Loucy (cell line): ENCODE measurements at regions not wholly inside any gene's neighbourhood (a gene's known extent, or its start where the extent isn't known, plus 50 kb on each side); places are given as distances from the start of the nearest gene placed in this dataset.

Experiments
- H2AFZ ChIP-seq: fragments of 200-600 bp; sonication (generic); 2 replicates; pipeline ENCODE4 v1.6.0; 2016; ENCODE audit warnings: antibody characterized with exemption, mild to moderate bottlenecking, low read length, moderate library complexity
- H3F3A ChIP-seq: fragments of 200-600 bp; 2 replicates; pipeline ENCODE4 v1.6.0; 2016; ENCODE audit warnings: antibody characterized with exemption, low read depth, mild to moderate bottlenecking
- H3K27me3 ChIP-seq: fragments of 200-600 bp; sonication (generic); 2 replicates; pipeline ENCODE4 v1.6.1; 2014; ENCODE audit warnings: low read length, mild to moderate bottlenecking; ENCODE audit not compliant: insufficient read depth, poor library complexity, severe bottlenecking
- H3K36me3 ChIP-seq: fragments of 200-600 bp; sonication (generic); 2 replicates; pipeline ENCODE4 v1.6.1; 2016; ENCODE audit warnings: low read length; ENCODE audit not compliant: insufficient read depth
- H3K4me1 ChIP-seq: fragments of 200-600 bp; sonication (generic); 2 replicates; pipeline ENCODE4 v1.5.1; 2014; ENCODE audit warnings: low read length, mild to moderate bottlenecking; ENCODE audit not compliant: insufficient read depth, poor library complexity, severe bottlenecking
- H3K4me2 ChIP-seq: fragments of 200-600 bp; sonication (generic); 2 replicates; pipeline ENCODE4 v1.6.0; 2014; ENCODE audit warnings: antibody characterized with exemption, low read length, low read depth, mild to moderate bottlenecking; ENCODE audit not compliant: poor library complexity, severe bottlenecking
- H3K4me3 ChIP-seq: fragments of 200-600 bp; sonication (generic); 2 replicates; pipeline ENCODE4 v1.5.1; 2014; ENCODE audit warnings: low read length, mild to moderate bottlenecking, mixed read lengths; ENCODE audit not compliant: poor library complexity, severe bottlenecking
- H3K79me2 ChIP-seq: fragments of 200-600 bp; sonication (generic); 2 replicates; pipeline ENCODE4 v1.6.1; 2014; ENCODE audit warnings: low read length; ENCODE audit not compliant: insufficient read depth
- H3K9ac ChIP-seq: fragments of 200-600 bp; sonication (generic); 2 replicates; pipeline ENCODE4 v1.6.0; 2014; ENCODE audit warnings: mild to moderate bottlenecking, low read depth, low read length, moderate library complexity; ENCODE audit not compliant: poor library complexity, severe bottlenecking
- H3K9me2 ChIP-seq: fragments of 200-600 bp; sonication (generic); replicated peaks from 2 replicates; pipeline ENCODE4 v1.6.1; 2016; ENCODE audit warnings: low read depth, low read length, mixed read lengths
- H3K9me3 ChIP-seq: fragments of 200-600 bp; sonication (generic); 2 replicates; pipeline ENCODE4 v1.6.1; 2014; ENCODE audit warnings: mild to moderate bottlenecking, antibody characterized with exemption, low read length, low read depth; ENCODE audit not compliant: insufficient read depth
- H4K20me1 ChIP-seq: fragments of 200-600 bp; sonication (generic); 2 replicates; pipeline ENCODE4 v1.6.0; 2014; ENCODE audit warnings: antibody characterized with exemption, low read length, mild to moderate bottlenecking; ENCODE audit not compliant: insufficient read depth, poor library complexity, severe bottlenecking
- CTCF ChIP-seq: fragments of 200-600 bp; sonication (generic); conservative IDR thresholded peaks from 2 replicates; pipeline ENCODE4 v1.5.1; 2014; ENCODE audit warnings: mild to moderate bottlenecking, antibody characterized with exemption, low read length
- EZH2phosphoT487 ChIP-seq: fragments of 200-600 bp; IDR thresholded peaks from 2 replicates; pipeline ENCODE4 v1.6.1; 2018; ENCODE audit warnings: antibody characterized with exemption, mild to moderate bottlenecking, moderate library complexity, borderline replicate concordance

- no peaks in the 10 kb centered on the region for H3K4me1 ChIP-seq
- H2AFZ ChIP-seq = no peak overlapping the region
- no peaks in the 10 kb centered on the region for H3K9me2 ChIP-seq
- no peaks in the 10 kb centered on the region for H3F3A ChIP-seq
- H3K9me3 ChIP-seq = no peaks in the 10 kb centered on the region
- no peak for TF ChIP-seq EZH2phosphoT487
- no peak for TF ChIP-seq CTCF
- no peaks in the 10 kb centered on the region for H3K79me2 ChIP-seq
- no peak overlapping the region for H3K9ac ChIP-seq
- no peaks in the 10 kb centered on the region for H3K27me3 ChIP-seq
- no peaks in the 10 kb centered on the region for H4K20me1 ChIP-seq
- H3K36me3 ChIP-seq = no peaks in the 10 kb centered on the region
- no peak overlapping the region for H3K4me2 ChIP-seq
- no peak overlapping the region for H3K4me3 ChIP-seq
Measured at GRCh38 chr16:64724339-64724738, 397.5 kb downstream of the CDH11 start.

- no peaks in the 10 kb centered on the region for H3K27me3 ChIP-seq
- H3K4me3 ChIP-seq = no peak overlapping the region
- TF ChIP-seq EZH2phosphoT487 (no peak), CTCF (no peak)
- H2AFZ ChIP-seq = no peak overlapping the region
- H3K9me3 ChIP-seq = no peaks in the 10 kb centered on the region
- H4K20me1 ChIP-seq = no peaks in the 10 kb centered on the region
- no peaks in the 10 kb centered on the region for H3K9me2 ChIP-seq
- H3K4me2 ChIP-seq = no peak overlapping the region
- no peaks in the 10 kb centered on the region for H3K79me2 ChIP-seq
- no peaks in the 10 kb centered on the region for H3K4me1 ChIP-seq
- H3K9ac ChIP-seq = no peak overlapping the region
- H3F3A ChIP-seq = no peaks in the 10 kb centered on the region
- no peaks in the 10 kb centered on the region for H3K36me3 ChIP-seq
Measured at GRCh38 chr16:64718486-64718885, 403.4 kb downstream of the CDH11 start.

GRCh38 chr16:64717871-64718270 lies 404.0 kb downstream of the CDH11 start:
- Histone ChIP-seq H4K20me1 (no peaks in the 10 kb centered on the region), H3K36me3 (no peaks in the 10 kb centered on the region), H3K9ac (no peak overlapping the region), H3K4me3 (no peak overlapping the region), H3K4me1 (no peaks in the 10 kb centered on the region), H3K9me3 (no peaks in the 10 kb centered on the region), H2AFZ (no peak overlapping the region), H3F3A (no peaks in the 10 kb centered on the region), H3K79me2 (no peaks in the 10 kb centered on the region), H3K4me2 (no peak overlapping the region), H3K9me2 (no peaks in the 10 kb centered on the region), H3K27me3 (no peaks in the 10 kb centered on the region)
- TF ChIP-seq EZH2phosphoT487 (no peak), CTCF (no peak)
